Keratinocyte (primary cell): ENCODE measurements at regions not wholly inside any gene's neighbourhood (a gene's known extent, or its start where the extent isn't known, plus 50 kb on each side); places are given as distances from the start of the nearest gene placed in this dataset.

Source experiments
- DNase-seq: peaks from one replicate; pipeline ENCODE4 v3.0.0-alpha.2; 2011; ENCODE audit warnings: low read depth, missing footprints, low spot score
- FAIRE-seq: peaks from 2 replicates; lab custom pipeline; 2011; peaks lifted over from hg19 to GRCh38; lab: Jason Lieb, UNC
- H2AFZ ChIP-seq: 2 replicates; pipeline ENCODE4 v1.6.0; 2012; ENCODE audit warnings: low read length, control low read depth, inconsistent platforms; ENCODE audit not compliant: control insufficient read depth
- H3K27ac ChIP-seq: 2 replicates; pipeline ENCODE4 v1.5.1; 2011; ENCODE audit warnings: low read length; ENCODE audit not compliant: control insufficient read depth, insufficient read depth
- H3K27me3 ChIP-seq: 3 replicates; pipeline ENCODE4 v1.6.0; 2011; ENCODE audit warnings: low read length; ENCODE audit not compliant: control insufficient read depth, insufficient read depth; ENCODE audit errors: extremely low read depth
- H3K36me3 ChIP-seq, 2 experiments: 2 replicates in 1 of 2; 3 replicates in 1 of 2; pipeline ENCODE4 v1.5.1; 2011; ENCODE audit warnings: low read length in 2 of 2, mild to moderate bottlenecking in 1 of 2; ENCODE audit not compliant: control insufficient read depth in 2 of 2, insufficient read depth in 2 of 2; ENCODE audit errors: extremely low read depth in 1 of 2
- H3K4me1 ChIP-seq: 3 replicates; pipeline ENCODE4 v1.5.1; 2011; ENCODE audit warnings: low read length; ENCODE audit not compliant: control insufficient read depth, insufficient read depth; ENCODE audit errors: extremely low read depth
- H3K4me2 ChIP-seq: 3 replicates; pipeline ENCODE4 v1.6.0; 2011; ENCODE audit warnings: low read depth, low read length; ENCODE audit not compliant: control insufficient read depth, insufficient read depth; ENCODE audit errors: extremely low read depth
- H3K4me3 ChIP-seq, 3 experiments: fragments of 200-600 bp in 1 of 3; sonication (generic) in 1 of 3; 2 replicates in 2 of 3; 3 replicates in 1 of 3; pipeline ENCODE4 v1.5.1; 2011 to 2016; ENCODE audit warnings: low read length in 3 of 3, mild to moderate bottlenecking in 3 of 3, control low read depth in 2 of 3, inconsistent platforms in 1 of 3, low read depth in 1 of 3, mixed read lengths in 1 of 3, mixed run types in 1 of 3, moderate library complexity in 1 of 3; ENCODE audit not compliant: control insufficient read depth in 2 of 3, insufficient read depth in 2 of 3; ENCODE audit errors: extremely low read depth in 1 of 3
- H3K79me2 ChIP-seq: 2 replicates; pipeline ENCODE4 v1.6.0; 2012; ENCODE audit warnings: low read length; ENCODE audit not compliant: control insufficient read depth, insufficient read depth
- H3K9ac ChIP-seq: 3 replicates; pipeline ENCODE4 v1.6.0; 2011; ENCODE audit warnings: low read length; ENCODE audit not compliant: control insufficient read depth, insufficient read depth; ENCODE audit errors: extremely low read depth
- H3K9me1 ChIP-seq: 3 replicates; pipeline ENCODE4 v1.6.0; 2011; ENCODE audit warnings: low read length; ENCODE audit not compliant: control insufficient read depth, insufficient read depth; ENCODE audit errors: extremely low read depth
- H3K9me3 ChIP-seq: 2 replicates; pipeline ENCODE4 v1.5.1; 2012; ENCODE audit warnings: low read depth, low read length; ENCODE audit not compliant: control insufficient read depth
- H4K20me1 ChIP-seq: 3 replicates; pipeline ENCODE4 v1.6.0; 2011; ENCODE audit warnings: low read length; ENCODE audit not compliant: control insufficient read depth, insufficient read depth; ENCODE audit errors: extremely low read depth
- EZH2 ChIP-seq: IDR thresholded peaks from one replicate; pipeline ENCODE4 v1.6.1; 2012; ENCODE audit warnings: inconsistent platforms, mild to moderate bottlenecking, low read length, moderate library complexity
- dilution Hi-C: fragments of 300-500 bp; cut with MboI; formaldehyde crosslinking; loops from one replicate; pipeline ENCODE4 v1.7.0; 2020; ENCODE audit warnings: low sequenced_read_pairs; ENCODE audit not compliant: extremely low pct_ligation_motif_present
- TF ChIP-seq, protein P1 (sequence below), 3 experiments: IDR thresholded peaks in 1 of 3; conservative IDR thresholded peaks in 1 of 3; optimal IDR thresholded peaks in 1 of 3; 2 replicates in 2 of 3; 3 replicates in 1 of 3; pipeline versions ENCODE3 to v1.5.1; 2011; ENCODE audit warnings: low read length in 3 of 3, mild to moderate bottlenecking in 3 of 3, moderate library complexity in 2 of 3, control low read depth in 1 of 3, inconsistent platforms in 1 of 3; ENCODE audit not compliant: insufficient read depth in 2 of 3; ENCODE audit errors: extremely low read depth in 1 of 3

DNA sequence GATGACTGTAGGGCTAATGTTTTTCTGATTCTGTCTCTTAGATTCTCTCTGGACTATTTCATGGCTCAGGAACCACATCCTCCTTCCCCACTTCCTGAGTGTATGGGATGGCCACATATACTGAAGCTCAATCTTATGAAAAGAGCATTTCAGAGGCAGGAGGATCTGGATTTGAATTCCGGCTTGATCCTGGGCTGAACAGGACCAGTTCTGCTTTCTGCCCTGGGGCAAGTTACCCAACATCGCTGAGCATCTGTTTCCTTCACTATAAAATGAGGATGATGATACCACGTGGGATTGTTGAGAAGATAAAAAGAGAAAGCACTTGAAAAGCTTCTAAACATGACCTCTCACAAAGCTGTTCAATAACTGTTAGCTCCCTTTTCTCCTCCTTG is 168.4 kb upstream of the TNFAIP3 start:
- Histone ChIP-seq H3K9me3 (no peaks in the 10 kb centered on the region), H3K36me3 (no peaks in the 10 kb centered on the region), H2AFZ (no peak overlapping the region), H3K27me3 (no peaks in the 10 kb centered on the region), H3K79me2 (no peaks in the 10 kb centered on the region), H3K4me2 (no peak overlapping the region), H4K20me1 (no peaks in the 10 kb centered on the region), H3K4me3 (no peak overlapping the region), H3K4me1 (peaks cover 5% of the 10 kb centered on the region), H3K9me1 (no peaks in the 10 kb centered on the region), H3K9ac (no peak overlapping the region), H3K27ac (no peak overlapping the region)
- FAIRE-seq (no peak), DNase-seq (no peak)
- dilution Hi-C loops, result no loop called here
- TF ChIP-seq, protein P1, sequence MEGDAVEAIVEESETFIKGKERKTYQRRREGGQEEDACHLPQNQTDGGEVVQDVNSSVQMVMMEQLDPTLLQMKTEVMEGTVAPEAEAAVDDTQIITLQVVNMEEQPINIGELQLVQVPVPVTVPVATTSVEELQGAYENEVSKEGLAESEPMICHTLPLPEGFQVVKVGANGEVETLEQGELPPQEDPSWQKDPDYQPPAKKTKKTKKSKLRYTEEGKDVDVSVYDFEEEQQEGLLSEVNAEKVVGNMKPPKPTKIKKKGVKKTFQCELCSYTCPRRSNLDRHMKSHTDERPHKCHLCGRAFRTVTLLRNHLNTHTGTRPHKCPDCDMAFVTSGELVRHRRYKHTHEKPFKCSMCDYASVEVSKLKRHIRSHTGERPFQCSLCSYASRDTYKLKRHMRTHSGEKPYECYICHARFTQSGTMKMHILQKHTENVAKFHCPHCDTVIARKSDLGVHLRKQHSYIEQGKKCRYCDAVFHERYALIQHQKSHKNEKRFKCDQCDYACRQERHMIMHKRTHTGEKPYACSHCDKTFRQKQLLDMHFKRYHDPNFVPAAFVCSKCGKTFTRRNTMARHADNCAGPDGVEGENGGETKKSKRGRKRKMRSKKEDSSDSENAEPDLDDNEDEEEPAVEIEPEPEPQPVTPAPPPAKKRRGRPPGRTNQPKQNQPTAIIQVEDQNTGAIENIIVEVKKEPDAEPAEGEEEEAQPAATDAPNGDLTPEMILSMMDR (optimal IDR thresholded peaks at IDR 0.05 in 1 of 3, IDR thresholded peaks at IDR 0.05 in 1 of 3, conservative IDR thresholded peaks at IDR 0.05 in 1 of 3; ENCODE audit: extremely low read depth in 1 of 3, insufficient read depth in 2 of 3, low read length in 3 of 3), result no peak
- TF ChIP-seq EZH2, result no peak

DNA sequence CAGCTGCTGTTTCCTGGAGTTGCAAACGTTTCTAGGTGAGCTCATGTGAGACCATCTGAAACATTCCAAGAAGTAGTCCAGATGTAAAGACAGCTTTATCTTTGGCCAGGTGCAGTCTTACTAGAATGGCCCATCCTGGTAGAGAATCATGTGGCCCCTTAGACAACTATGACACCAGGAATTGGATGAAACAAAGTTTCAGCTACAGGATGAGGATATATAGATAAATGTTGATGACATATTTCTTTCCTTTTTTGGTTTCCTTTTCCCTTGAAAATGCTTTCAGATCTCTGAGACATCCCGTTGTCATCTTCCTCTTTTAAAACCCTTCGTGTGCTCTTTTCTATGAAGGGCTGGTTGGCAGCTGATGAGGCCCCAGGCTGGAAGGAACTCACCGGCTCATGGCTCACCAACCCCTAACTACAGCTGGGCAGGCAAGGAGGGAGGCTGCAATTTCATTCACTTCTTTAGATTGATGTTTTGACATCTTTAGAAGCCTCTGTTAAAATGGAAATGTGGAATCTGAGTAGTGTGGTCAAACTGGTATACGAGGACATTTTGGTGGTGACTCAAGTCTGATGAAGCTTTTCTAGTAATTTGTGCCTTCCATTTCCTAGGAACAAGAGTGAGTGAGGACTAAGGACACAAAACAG is 167.9 kb upstream of the TNFAIP3 start:
- H3K79me2 ChIP-seq, result no peaks in the 10 kb centered on the region
- no peak for TF ChIP-seq EZH2
- TF ChIP-seq, protein P1 (optimal IDR thresholded peaks at IDR 0.05 in 1 of 3, IDR thresholded peaks at IDR 0.05 in 1 of 3, conservative IDR thresholded peaks at IDR 0.05 in 1 of 3; ENCODE audit: extremely low read depth in 1 of 3, insufficient read depth in 2 of 3, low read length in 3 of 3), result no peak
- no peak overlapping the region for H3K9ac ChIP-seq
- no peaks in the 10 kb centered on the region for H4K20me1 ChIP-seq
- dilution Hi-C loops, result no loop called here
- no peak overlapping the region for H3K27ac ChIP-seq
- H3K36me3 ChIP-seq, result no peaks in the 10 kb centered on the region
- H3K4me2 ChIP-seq, result no peak overlapping the region
- H3K9me1 ChIP-seq, result no peaks in the 10 kb centered on the region
- peaks cover 5% of the 10 kb centered on the region for H3K4me1 ChIP-seq
- no peaks in the 10 kb centered on the region for H3K27me3 ChIP-seq
- FAIRE-seq, result no peak
- no peak overlapping the region for H2AFZ ChIP-seq
- no peak for DNase-seq
- H3K9me3 ChIP-seq, result no peaks in the 10 kb centered on the region
- H3K4me3 ChIP-seq, result no peak overlapping the region
